Stimulated activated CD4-positive, alpha-beta T cell treated with anti-CD3 and anti-CD28 coated beads, Interleukin-12 subunit alpha, Interleukin-12 subunit beta, amount 100 ng/mL, for 24 hours (primary cell): ENCODE measurements at regions not wholly inside any gene's neighbourhood (a gene's known extent, or its start where the extent isn't known, plus 50 kb on each side); places are given as distances from the start of the nearest gene placed in this dataset.

Source experiments
- DNase-seq, 2 experiments: peaks; one replicate each; pipeline ENCODE4 v3.0.0-alpha.2; 2020; ENCODE audit warnings: low read depth in 2 of 2

DNA sequence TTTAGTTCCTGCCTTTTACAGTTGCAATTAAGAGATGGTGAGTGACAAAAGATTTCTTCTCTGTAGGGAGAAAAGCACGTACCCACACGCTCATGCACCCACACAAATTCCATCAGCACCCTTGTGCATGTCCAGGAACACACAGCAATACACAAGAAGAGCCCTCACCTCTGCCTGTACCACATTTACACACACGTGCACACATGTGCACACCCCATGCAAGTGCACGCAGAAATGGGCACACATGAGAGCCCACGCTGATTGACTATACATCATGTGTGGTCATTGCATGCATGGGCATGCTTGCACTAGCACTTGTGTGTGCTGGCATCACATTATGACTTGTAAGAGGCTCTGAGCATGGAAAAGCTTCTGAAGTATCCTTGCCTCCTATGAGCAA lies 70.5 kb downstream of the SERPINA3 start:
- DNase-seq: no peak

DNA sequence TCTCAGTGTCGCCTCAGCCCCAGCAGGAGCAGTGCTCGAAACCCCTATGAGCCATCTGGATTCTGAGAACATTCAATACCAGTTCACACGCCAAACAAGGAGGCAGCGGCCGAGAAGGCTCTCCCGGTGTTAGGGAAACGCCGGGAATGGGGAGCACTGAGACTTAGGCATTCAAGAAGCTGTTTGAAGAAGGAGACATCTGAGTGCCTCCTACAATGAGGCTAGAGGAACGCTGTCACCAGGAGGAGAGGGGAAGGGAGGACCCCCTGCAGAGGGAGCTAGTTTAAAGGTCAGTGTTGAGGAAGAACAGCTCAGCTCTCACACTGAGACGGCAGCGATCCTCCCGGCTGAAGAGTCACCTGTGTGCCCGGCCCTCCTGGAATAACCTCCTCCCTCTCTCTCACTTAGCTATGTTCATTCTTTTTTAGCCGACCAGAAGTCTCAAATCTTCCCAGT lies 69.9 kb downstream of the SERPINA3 start:
- no peak for DNase-seq

DNA sequence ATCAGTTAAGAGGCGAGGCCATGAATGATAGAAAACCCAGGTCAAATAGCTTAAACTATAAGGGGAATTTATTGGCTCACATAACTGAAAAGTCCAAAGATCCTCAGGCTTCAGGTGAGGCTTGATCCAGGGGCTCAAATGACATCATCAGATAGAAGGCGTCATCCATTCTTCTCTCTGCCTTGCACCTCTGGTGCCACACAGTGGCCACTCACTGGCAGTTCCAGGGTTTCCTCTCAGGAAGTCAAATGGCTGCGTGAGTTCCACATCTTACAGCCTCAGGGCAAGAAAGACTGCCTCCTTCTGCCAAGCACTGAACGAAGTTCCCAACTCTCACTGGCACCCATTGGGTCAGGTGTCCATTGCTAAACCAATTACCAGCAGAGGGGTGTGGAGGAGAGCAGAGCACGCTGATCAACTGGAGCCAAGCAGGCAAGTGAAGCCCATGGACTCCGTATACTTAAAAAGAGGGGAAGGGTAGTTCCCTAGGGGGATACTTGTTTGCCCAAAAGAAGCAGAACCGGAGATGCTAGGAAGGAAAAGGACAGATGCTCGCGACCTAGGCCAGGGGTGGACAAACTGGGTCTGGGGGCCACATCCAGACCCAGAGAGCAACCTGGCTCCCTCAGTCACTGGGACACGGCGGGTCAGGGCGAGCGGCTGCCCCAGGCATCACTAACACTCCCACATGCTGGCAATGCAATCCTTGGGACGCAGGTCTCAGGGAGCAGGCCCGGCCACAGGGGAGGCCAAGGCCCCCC lies 69.3 kb downstream of the SERPINA3 start:
- no peak for DNase-seq

DNA sequence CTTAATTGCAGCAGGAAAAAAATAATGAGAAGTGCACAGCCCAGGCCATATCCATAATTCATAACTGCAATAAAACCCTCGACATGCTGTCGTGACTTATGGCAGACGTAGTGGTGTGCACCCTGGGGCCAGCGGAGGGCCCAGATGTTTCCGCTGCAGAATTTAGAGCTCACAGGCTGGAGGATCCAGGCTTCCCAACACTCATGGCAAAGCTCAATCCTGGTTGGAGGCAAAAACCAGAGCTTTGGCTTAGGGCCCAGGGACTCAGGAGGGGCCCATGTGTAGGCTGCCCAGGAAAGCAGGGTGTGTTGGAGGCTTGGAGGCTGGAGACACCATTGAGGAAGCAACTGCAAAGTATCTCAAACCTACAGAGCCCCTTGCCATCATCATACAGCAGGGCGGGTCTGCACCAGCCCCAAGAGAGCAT lies 68.7 kb downstream of the SERPINA3 start:
- no peak for DNase-seq

DNA sequence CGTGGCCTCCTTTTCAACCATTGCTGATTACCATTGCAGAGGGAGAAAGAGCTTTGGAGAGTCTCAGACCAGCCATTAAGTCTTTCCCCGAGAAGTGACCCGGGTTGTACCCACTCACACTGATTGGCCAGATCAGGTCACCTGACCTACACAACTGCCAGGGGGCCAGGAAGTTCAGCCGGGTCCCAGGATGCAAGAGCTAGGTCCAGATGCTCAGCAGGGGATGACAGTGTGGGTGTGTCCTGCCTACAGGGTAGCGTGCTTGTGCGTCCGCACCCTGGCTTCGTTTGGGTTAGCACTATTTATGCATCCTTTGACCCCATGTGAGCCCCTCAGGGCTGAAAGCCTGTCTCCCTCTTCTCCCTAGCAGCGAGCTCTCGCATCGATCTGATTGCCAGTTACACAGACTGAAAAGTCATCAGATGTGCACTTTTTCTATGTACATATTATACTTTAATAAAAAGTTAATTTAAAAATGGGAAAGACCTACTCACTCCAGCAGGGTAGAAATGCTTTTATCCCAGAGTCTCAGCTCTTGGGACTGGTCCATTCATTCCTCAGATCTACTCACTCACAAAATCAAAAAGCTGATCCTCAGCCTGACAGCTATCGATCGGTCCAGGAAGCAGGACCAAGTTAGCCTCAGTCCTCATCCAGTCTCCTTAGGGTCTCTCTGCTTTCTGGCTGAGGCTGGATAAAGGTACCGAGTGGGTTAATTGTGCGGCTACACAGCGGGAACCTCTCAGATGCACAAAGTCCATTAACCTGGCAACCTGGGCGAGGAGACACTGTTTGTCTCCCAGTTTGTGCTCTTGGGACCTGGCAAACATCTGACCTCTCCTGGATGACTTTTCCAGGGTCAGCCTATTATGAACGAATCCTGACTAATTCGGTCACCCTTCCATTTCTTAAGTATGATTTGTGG lies 68.0 kb downstream of the SERPINA3 start:
- DNase-seq: no peak

DNA sequence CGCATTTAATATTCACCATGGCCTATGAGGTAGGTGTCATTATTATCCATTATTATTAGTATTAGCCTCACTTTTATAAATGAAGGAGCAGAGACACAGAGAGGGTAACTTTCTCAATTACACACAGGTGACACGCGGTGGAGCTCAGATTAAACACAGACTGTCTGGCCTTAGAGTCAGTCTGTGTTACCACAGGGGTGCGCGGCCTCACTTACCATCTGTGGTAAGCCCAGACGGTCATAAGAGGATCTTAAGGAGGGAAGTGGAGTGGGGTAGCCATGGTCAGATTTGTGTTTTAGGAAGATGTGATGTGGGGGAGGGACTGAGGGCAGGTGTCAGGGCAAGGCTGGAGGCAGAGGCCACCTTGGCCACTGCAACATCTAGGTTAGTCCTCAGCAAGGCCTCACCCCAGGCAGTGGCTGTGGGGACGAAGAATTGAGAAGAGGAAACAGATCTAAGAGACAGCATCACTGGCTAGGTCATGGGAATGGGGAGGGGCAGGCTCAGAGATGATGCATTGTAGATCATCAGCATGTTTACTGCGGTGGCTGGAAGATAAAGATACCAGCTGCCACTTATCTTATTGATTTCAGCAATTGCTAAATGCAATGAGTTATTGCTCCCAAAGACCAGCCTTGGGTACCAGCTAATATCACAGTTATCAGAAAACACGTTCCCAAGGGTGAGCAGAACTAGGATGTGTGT lies 67.1 kb downstream of the SERPINA3 start:
- no peak for DNase-seq

DNA sequence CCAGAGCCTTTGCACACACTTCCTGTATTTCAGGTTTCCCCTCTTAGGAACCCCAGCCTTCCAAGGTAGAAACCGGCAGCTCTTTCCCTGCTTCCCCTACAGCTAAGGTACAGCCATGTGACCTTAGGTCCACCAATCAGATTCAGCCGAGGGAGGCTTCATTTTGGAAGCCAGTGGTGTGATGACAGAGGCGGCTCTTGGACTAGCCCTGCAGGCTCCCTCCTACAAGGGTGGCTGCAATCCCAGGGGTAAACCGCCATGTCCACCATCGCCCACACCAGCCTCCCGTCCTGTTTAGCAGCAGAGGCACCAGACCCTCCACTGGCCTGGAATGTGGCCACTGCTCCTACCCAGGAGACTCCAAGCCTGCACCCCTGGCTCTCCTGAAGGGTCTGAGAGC lies 65.6 kb downstream of the SERPINA3 start:
- DNase-seq: no peak

DNA sequence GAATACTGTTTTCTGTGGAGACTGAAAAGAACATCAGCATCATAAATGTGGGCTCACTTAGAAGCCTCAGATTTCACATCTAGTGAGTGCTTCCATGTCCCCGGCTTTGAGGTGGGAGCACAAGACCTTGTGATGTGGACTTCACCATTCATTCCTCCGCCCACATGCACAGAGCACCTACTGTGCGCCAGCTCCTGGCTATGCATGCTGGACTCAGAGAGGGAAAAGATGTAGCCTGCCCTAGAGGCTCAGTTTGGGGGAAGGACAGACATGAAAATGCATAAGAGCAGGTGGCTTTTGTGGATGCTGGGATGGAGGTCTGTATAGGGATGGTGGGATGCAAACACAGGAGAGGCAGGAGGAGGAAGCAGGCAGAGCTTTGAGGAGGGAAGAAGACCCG lies 65.0 kb downstream of the SERPINA3 start:
- DNase-seq: no peak

DNA sequence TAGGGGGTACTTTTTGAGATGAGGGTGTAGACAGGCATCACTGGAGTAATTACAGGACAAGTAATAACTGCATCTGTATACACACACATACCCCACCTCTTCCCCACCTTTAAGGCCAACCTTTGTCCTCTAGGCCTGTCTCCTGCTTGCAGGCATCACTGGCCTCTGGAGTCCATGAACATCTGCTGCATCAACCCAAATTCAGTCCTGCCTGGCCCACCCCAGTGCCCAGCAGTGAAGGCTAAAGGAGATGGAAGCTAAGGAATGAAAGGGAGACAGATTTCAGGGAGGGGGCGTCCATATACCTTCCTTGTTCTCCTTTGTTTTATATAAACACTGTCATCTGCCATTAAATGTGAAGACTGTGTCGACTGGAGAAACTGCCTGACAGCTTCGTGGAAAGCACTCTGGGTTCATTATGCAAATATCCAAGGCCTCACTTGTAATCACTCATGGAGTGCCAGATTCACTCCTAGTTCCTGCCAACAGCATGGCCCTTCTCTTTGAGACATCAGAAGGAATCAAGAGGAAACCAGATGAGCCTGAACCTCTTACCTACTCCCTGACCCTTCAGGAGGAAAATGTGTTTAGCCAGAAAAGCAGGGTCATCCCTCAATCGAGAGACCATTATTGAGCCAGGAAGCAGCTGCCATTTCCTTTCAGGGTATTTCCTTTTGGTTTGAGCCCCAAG lies 64.4 kb downstream of the SERPINA3 start:
- DNase-seq: no peak

DNA sequence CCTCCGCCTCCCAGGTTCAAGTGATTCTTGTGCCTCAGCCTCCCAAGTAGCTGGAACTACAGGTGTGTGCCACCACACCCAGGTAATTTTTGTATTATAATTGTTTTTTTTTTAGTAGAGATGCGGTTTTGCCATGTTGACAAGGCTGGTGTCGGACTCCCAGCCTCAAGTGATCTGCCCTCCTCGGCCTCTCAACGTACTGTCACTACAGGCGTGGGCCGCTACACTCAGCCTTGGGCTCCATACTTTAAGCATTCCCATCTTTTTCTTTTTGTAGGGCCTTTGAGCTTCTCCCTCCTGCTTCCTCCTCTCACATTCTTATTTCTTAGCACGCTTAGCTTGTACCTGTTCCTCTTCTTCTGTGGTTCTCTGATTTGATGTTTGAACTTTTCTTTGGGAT lies 62.8 kb downstream of the SERPINA3 start:
- DNase-seq: no peak

DNA sequence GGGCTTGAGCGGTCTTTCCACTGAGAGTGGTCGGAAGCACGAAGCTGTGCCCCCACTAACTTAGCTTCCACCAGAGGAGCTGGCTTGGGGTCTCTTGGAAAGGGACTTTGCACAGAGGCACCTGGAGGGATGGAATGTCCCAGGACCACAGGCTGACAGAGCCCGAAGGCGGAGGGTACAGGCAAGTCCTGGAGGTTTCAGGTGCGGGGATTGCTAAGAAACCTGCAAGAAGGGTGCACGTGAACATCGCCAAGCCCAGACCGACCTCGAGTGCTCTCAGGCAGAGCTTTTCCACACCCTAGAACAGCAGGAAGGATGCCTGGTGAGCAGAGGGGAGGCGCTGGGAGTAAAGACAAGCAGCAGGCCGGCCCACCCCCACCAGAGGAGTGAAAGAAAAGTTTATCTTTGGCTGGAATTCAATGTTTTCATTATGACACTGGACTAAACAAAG lies 61.6 kb downstream of the SERPINA3 start:
- no peak for DNase-seq
